IPS DF 6.9 (cell line): ENCODE measurements at regions not wholly inside any gene's neighbourhood (a gene's known extent, or its start where the extent isn't known, plus 50 kb on each side); places are given as distances from the start of the nearest gene placed in this dataset.
A peak's percentile ranks its signal among the peaks of the same experiment; 100 is the strongest.

Experiments
- DNase-seq: peaks from one replicate; pipeline ENCODE4 v3.0.0-alpha.2; 2013; ENCODE audit warnings: low read depth, low spot score
- H3K27ac ChIP-seq: one replicate; pipeline ENCODE4 v1.5.1; 2013; ENCODE audit warnings: low read length, control low read depth
- H3K27me3 ChIP-seq: 2 replicates; pipeline ENCODE4 v1.6.1; 2013; ENCODE audit warnings: mild to moderate bottlenecking, low read length; ENCODE audit not compliant: control insufficient read depth, insufficient read depth
- H3K36me3 ChIP-seq: 2 replicates; pipeline ENCODE4 v1.6.1; 2013; ENCODE audit warnings: low read length; ENCODE audit not compliant: control insufficient read depth, insufficient read depth
- H3K4me1 ChIP-seq: 2 replicates; pipeline ENCODE4 v1.6.1; 2013; ENCODE audit warnings: low read length; ENCODE audit not compliant: control insufficient read depth, insufficient read depth
- H3K4me3 ChIP-seq: 2 replicates; pipeline ENCODE4 v1.5.1; 2013; ENCODE audit warnings: mild to moderate bottlenecking, low read length
- H3K9me3 ChIP-seq: 2 replicates; pipeline ENCODE4 v1.6.1; 2013; ENCODE audit warnings: low read length, inconsistent platforms; ENCODE audit not compliant: control insufficient read depth, insufficient read depth
- WGBS: extraction: QIAGEN DNeasy Blood & Tissue Kit; methylation state at CpG from one replicate; pipeline ENCODE4 v1.1.7; 2013; ENCODE audit warnings: mixed read lengths, missing lambda C conversion rate; ENCODE audit not compliant: insufficient read length, insufficient coverage; 5-methylcytosine and 5-hydroxymethylcytosine counted together

- Histone ChIP-seq H3K9me3 (no peaks in the 10 kb centered on the region), H3K4me1 (peaks cover 5% of the 10 kb centered on the region), H3K4me3 (no peak overlapping the region), H3K36me3 (no peaks in the 10 kb centered on the region), H3K27ac (no peak overlapping the region), H3K27me3 (no peaks in the 10 kb centered on the region)
- WGBS, result no CpG with 5 or more reads among the region's 14 CpGs
- DNase-seq, result no peak
Measured at GRCh38 chrX:40177942-40178715, 80.4 kb upstream of the BCOR start.

GRCh38 chrX:40177489-40177888 lies 79.7 kb upstream of the BCOR start:
- Histone ChIP-seq H3K4me1 (peaks cover 5% of the 10 kb centered on the region), H3K9me3 (no peaks in the 10 kb centered on the region), H3K27ac (no peak overlapping the region), H3K36me3 (no peaks in the 10 kb centered on the region), H3K4me3 (no peak overlapping the region), H3K27me3 (no peaks in the 10 kb centered on the region)
- no CpG with 5 or more reads among the region's 2 CpGs for WGBS
- DNase-seq, result no peak

GRCh38 chrX:40177117-40177430 lies 79.3 kb upstream of the BCOR start:
- H3K9me3 ChIP-seq, result no peaks in the 10 kb centered on the region
- no peak overlapping the region for H3K27ac ChIP-seq
- no peaks in the 10 kb centered on the region for H3K27me3 ChIP-seq
- DNase-seq, result no peak
- peaks cover 5% of the 10 kb centered on the region for H3K4me1 ChIP-seq
- no CpG with 5 or more reads among the region's 14 CpGs for WGBS
- H3K4me3 ChIP-seq, result peak overlapping the region; percentile 28; the same call in 1 of the 2 replicates
- no peaks in the 10 kb centered on the region for H3K36me3 ChIP-seq

- no peaks in the 10 kb centered on the region; the same call in 1 of the 2 replicates for H3K27me3 ChIP-seq
- H3K36me3 ChIP-seq, result no peaks in the 10 kb centered on the region
- DNase-seq, result no peak
- peaks cover 5% of the 10 kb centered on the region; the same call in 1 of the 2 replicates for H3K4me1 ChIP-seq
- WGBS, result no CpG with 5 or more reads among the region's 85 CpGs
- no peak overlapping the region for H3K27ac ChIP-seq
- H3K9me3 ChIP-seq, result no peaks in the 10 kb centered on the region
- peak overlapping the region; percentile 51; the same call in 1 of the 2 replicates for H3K4me3 ChIP-seq
Measured at GRCh38 chrX:40176351-40177116, 78.8 kb upstream of the BCOR start.

GRCh38 chrX:40175511-40176350 lies 78.0 kb upstream of the BCOR start:
- no CpG with 5 or more reads among the region's 74 CpGs for WGBS
- no peaks in the 10 kb centered on the region; the same call in 1 of the 2 replicates for H3K27me3 ChIP-seq
- no peaks in the 10 kb centered on the region for H3K36me3 ChIP-seq
- H3K4me1 ChIP-seq, result peaks cover 5% of the 10 kb centered on the region; the same call in 1 of the 2 replicates
- H3K9me3 ChIP-seq, result no peaks in the 10 kb centered on the region
- no peak for DNase-seq
- no peak overlapping the region for H3K27ac ChIP-seq
- H3K4me3 ChIP-seq, result peak overlapping the region; percentile 51; the same call in 1 of the 2 replicates

GRCh38 chrX:40174854-40175510 lies 77.2 kb upstream of the BCOR start:
- Histone ChIP-seq H3K4me1 (peaks cover 5% of the 10 kb centered on the region; the same call in 1 of the 2 replicates), H3K27ac (no peak overlapping the region), H3K9me3 (no peaks in the 10 kb centered on the region), H3K27me3 (no peaks in the 10 kb centered on the region; the same call in 1 of the 2 replicates), H3K4me3 (peak overlapping the region; percentile 51; the same call in 1 of the 2 replicates), H3K36me3 (no peaks in the 10 kb centered on the region)
- no CpG with 5 or more reads among the region's 53 CpGs for WGBS
- no peak for DNase-seq

GRCh38 chrX:40174001-40174853 lies 76.5 kb upstream of the BCOR start:
- H3K9me3 ChIP-seq, result no peaks in the 10 kb centered on the region
- H3K4me3 ChIP-seq, result peak overlapping the region; percentile 28; the same call in 1 of the 2 replicates
- no peak overlapping the region for H3K27ac ChIP-seq
- H3K4me1 ChIP-seq, result peaks cover 5% of the 10 kb centered on the region; the same call in 1 of the 2 replicates
- no peaks in the 10 kb centered on the region; the same call in 1 of the 2 replicates for H3K27me3 ChIP-seq
- no CpG with 5 or more reads among the region's 41 CpGs for WGBS
- no peak for DNase-seq
- H3K36me3 ChIP-seq, result no peaks in the 10 kb centered on the region

GRCh38 chrX:40173143-40174000 lies 75.6 kb upstream of the BCOR start:
- H3K9me3 ChIP-seq, result no peaks in the 10 kb centered on the region

More at GRCh38 chrX:40173143-40174000, 75.6 kb upstream of the BCOR start:
- WGBS, result no CpG with 5 or more reads among the region's 17 CpGs
- Histone ChIP-seq H3K36me3 (no peaks in the 10 kb centered on the region), H3K4me1 (peaks cover 5% of the 10 kb centered on the region; the same call in 1 of the 2 replicates), H3K27ac (no peak overlapping the region), H3K27me3 (no peaks in the 10 kb centered on the region; the same call in 1 of the 2 replicates), H3K4me3 (peak overlapping the region; percentile 50; the same call in 1 of the 2 replicates)
- DNase-seq, result no peak
